ENCODE measurements at regions not wholly inside any gene's neighbourhood (a gene's known extent, or its start where the extent isn't known, plus 50 kb on each side); places are given as distances from the start of the nearest gene placed in this dataset.

- no peak for DNase-seq
These were observed 138.3 kb upstream of the AGBL1 start for GRCh38 chr15:85941186-85941855.

DNA sequence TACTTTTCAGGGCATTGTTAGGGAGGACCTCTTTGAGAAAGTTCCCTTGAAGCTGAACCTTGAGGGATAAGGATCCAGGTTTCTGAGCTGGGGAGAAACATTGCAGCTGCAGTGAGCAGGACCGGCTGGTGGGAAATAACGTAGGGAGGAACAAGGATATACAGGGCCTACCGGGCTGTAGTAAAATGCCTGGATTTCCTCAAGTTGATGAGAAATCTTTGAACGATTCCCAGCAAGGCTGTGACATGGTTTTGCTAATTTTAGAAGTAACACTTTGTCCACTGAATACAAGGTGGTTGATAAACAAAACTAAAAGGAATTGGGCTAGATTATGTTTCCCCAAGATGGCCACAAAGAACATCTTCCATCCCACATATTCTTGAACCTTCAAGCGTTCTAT lies 137.0 kb upstream of the AGBL1 start:
- no peak for DNase-seq

DNA sequence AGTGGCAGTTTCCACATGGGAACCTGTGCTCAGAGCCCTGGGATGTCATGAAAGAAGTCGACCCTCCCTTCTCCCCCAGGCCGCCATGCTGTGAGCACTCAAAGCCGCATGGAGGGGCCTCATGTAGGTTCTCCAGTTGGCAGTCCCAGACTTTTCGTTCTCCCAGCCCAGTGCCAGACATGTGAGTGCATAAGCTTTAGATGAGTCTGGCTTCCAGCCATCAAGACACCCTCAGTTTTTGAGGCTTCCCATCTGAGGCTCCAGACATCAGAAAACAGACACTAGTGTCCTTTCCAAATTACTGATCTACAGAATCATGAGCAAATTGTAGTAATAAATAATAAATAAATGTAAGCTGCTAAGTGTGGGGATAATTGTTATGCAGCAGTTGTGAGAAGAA lies 136.5 kb upstream of the AGBL1 start:
- DNase-seq: no peak

- peak; percentile 20 to 44 for DNase-seq
These were observed 135.9 kb upstream of the AGBL1 start for GRCh38 chr15:85943791-85944190.

- DNase-seq: no peak
These were observed 132.7 kb upstream of the AGBL1 start for GRCh38 chr15:85947021-85947420.

- DNase-seq: no peak
These were observed 131.7 kb upstream of the AGBL1 start for GRCh38 chr15:85947936-85948335.

- no peak for DNase-seq
These were observed 129.6 kb upstream of the AGBL1 start for GRCh38 chr15:85950101-85950500.

DNA sequence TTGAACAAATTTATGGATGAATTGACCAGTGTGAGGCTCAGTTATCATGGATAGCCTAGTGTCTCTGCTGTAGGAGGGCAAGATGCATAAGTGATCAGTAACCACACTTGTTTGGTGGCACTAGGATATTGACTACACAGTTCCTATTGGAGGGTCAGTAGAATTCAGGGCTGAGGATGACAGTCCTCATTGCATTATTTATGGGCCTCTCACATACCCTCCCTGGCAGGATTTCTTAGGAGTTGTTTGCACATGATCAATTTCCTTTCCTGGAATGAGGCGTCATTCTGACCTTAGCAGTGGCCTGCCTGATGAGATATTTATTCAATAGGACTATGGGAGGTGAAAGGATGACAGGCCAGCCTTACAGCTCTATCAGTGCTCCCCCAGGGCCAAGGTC lies 125.1 kb upstream of the AGBL1 start:
- DNase-seq: no peak

DNA sequence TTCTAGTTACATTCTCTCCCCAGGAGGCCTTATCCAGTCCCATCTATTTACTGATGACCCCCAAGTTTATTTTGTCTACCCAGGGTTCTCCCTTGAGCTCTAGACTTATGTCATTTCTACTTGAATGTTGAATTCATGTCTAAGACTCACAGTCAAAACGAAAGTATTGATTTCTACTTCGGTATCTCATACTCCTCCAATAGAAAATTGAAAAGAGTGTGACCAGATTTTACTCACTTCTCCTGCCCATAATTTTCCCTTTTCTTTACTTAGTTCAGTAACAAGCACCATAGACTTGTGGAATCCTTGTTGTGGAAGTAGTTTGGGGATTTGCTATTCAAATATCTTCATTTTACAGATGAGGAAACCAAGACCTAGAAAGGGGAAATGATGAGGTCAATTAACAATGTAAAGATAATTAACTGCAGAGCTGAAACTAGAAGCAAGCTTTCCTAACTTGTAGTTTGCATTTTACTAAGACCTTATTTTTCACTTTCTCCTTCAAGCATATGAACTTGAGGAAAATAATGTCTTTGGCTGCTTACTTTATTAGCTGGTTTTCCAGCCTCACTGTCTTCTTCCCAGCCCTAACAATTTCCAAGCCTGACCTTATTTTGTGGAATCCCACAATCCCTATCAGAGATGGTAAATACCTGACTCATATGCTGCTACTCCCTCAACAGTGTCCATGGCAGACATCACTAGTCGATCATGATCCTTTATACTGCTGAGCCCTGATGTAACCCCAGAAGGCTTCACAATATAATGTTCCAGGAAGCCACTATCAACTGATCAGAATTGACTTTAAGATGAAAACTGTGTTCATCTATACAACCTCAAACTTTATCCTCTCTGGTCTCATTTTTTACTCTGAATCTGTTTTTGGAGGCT lies 123.9 kb upstream of the AGBL1 start:
- no peak for DNase-seq

- DNase-seq: no peak
These were observed 123.0 kb upstream of the AGBL1 start for GRCh38 chr15:85956532-85957275.

DNA sequence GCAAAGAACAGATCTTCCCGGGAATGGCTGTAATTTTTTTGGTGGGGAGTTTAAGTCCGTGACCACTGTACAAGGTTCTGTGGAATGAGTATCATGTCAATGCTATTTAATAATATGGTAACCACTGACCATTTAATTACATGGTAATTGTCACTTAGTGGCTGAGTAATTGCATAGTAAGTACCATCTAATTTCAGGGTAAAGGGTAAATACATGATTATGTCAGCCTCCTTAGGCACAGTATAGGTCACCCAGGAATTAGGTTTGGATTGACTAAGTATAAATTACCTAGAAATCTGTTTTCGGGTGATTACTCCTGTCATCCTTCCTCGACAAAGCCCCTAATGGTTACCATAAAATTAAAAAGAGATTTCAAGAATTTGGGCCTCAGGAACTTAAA lies 120.1 kb upstream of the AGBL1 start:
- DNase-seq: no peak

DNA sequence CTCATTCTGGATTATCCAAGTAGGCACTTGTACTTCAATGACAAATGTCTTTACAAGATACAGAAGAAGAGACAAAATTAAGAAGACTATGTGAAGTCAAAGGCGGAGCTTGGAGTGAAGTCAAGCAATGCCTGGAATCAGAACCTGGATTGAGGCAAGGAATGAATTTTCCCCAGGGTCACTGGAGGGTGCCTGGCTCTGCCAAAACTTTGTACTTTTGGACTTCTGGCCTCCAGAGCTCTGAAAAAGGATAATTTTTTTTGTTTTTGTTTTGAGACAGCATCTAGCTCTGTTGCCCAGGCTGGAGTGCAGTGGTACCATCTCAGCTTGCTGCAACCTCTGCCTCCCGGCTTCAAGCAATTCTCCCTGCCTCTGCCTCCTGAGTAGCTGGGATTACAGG lies 119.3 kb upstream of the AGBL1 start:
- DNase-seq: no peak

DNA sequence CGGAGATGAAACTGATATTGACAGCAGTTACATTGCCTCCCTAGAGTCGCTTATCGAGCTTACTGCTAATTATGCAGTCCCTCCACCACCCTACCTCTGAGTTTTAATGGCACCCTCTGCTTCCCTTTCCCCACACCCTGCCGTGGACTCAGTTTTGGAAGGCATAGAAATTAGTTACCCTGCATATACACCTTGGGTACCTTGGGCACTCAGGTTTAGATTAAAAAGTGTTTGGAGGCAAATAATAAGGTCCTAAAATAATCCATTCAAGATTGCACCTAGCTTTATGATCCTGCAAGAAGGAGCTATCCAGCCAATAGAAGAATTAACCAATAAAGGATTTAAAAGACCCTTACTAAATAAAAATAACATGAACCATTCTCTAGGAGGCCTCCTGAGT lies 117.8 kb upstream of the AGBL1 start:
- no peak for DNase-seq

- no peak for DNase-seq
These were observed 116.4 kb upstream of the AGBL1 start for GRCh38 chr15:85963262-85963760.

DNA sequence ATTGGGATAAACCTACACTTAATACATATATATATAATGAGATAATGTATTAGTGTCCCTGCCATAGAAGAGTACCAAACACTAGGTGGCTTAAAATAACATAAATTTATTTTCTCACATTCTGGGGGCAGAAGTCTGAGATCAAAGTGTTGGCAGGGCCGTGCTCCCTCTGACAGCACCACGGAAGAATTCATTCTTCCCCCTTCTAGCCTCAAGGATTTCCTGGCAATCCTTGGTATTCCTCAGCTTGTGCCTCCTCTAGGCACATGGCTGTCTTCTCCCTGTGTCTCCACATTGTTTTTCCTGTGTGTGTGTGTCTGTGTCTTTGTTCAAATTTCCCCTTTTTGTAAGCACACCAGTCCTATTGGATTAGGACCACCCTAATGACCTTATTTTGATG lies 115.2 kb upstream of the AGBL1 start:
- DNase-seq: no peak

- DNase-seq: no peak
These were observed 112.1 kb upstream of the AGBL1 start for GRCh38 chr15:85967553-85967952.

- DNase-seq: no peak
These were observed 106.7 kb upstream of the AGBL1 start for GRCh38 chr15:85972805-85973540.

DNA sequence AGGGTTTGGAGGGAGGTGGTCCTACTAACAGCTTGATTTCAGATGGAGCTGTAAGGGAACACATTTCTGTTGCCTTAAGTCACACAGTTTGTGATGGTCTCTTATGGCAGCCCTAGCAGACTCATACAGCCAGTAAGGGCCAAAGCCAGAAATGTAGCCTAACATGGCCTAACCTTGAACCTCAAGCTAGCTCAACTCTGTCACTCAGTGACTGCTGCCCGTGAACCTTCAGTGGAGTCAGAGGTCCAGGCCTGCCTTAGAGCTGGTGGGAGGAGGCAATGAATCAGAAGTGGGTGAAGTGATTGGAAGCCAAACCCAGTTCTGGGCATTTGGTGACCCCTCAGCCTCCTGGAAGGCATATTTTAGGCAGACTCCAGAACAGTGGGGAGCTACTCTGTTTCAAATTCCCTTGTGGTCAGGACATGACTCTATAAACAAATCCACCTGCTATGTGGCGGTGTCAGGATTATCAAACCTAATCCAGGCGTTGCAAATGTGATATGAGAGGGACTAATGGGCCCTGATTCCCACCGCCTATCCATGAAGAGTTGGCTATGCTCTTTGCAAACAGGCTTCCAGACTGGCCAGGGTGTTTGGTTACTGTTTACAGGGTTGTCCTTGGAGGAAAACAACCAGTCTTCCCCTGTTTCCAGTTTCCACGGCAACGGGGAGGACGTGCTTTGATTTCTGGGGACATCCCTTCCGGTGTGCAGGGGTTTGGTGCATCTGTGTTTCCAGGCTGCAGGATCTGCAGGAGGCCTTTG lies 105.9 kb upstream of the AGBL1 start:
- no peak for DNase-seq

GRCh38 chr15:85974348-85974705 lies 105.3 kb upstream of the AGBL1 start:
- DNase-seq: no peak

GRCh38 chr15:85974742-85975141 lies 104.9 kb upstream of the AGBL1 start:
- DNase-seq: no peak

DNA sequence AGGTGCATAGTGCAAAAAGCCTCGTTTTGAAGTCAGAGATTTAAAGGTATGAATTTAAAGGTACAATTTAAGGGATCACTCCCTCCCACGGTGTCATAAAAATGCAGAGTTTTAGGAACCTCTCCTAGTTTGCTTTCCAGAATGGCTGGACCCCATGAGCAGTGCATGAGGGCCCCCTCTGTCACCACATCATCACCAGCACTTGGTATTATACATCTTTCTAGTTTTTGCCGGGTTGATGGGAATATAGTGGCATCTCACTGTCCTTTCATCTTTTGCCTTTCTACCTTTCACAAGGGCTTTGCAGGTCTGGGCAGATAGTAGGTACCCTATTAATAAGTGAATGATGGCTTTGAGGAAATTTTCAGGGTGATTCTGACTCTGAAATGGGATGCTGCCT lies 103.6 kb upstream of the AGBL1 start:
- DNase-seq: no peak
